Dedifferentiated amniotic fluid mesenchymal stem cell (primary cell): ENCODE measurements at regions not wholly inside any gene's neighbourhood (a gene's known extent, or its start where the extent isn't known, plus 50 kb on each side); places are given as distances from the start of the nearest gene placed in this dataset.

Source experiments
- DNase-seq: peaks from one replicate; pipeline ENCODE4 v3.0.0-alpha.2; 2016; ENCODE audit errors: extremely low spot score

GRCh38 chr6:85193339-85193738 is 256.5 kb upstream of the NT5E start:
- no peak for DNase-seq

- no peak for DNase-seq
Observed at GRCh38 chr6:85192596-85192995, 257.3 kb upstream of the NT5E start.

GRCh38 chr6:85192186-85192585 is 257.7 kb upstream of the NT5E start:
- no peak for DNase-seq

DNA sequence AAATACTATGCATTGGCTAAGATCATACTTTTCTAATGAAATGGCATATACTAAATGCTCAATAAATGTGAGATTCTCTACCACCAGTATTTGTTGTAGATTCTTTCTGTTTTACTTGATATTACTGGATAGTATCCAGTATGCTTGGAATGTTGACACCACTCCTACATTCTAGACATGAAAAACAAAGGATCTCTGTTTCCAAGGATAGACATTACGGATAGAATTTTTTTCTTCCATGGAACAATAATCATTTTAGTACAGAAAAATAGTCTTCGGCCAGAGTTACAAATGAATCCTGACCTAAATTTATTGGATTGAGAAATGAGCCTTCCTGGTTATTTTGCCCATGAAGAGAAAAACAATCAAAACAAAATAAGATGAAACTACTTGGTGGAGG is 258.2 kb upstream of the NT5E start:
- DNase-seq = no peak

GRCh38 chr6:85186546-85187175 is 263.2 kb upstream of the NT5E start:
- no peak for DNase-seq

GRCh38 chr6:85185977-85186376 is 263.9 kb upstream of the NT5E start:
- peak; percentile 45 for DNase-seq

- DNase-seq = no peak
Observed at GRCh38 chr6:85183841-85184240, 266.0 kb upstream of the NT5E start.

DNA sequence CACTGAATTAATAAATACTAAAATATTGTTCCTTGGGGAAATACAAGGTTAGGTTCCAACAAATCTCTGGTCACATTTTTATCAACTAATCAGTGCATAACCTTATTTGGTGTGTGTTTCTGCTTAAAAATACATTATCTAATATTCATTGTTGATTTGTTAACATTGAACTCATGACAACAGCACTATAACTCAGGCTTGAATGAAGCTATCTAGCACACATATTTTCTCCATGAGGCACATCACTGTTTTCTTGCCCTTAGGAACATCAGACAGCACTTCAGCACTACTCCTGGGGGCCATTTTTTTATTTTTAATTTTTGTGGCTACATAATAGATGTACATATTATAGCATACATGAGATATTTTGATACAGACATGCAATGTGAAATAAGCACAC is 277.2 kb upstream of the NT5E start:
- DNase-seq = no peak

GRCh38 chr6:85172161-85172560 is 277.7 kb upstream of the NT5E start:
- no peak for DNase-seq

- no peak for DNase-seq
Observed at GRCh38 chr6:85169189-85169588, 280.7 kb upstream of the NT5E start.

GRCh38 chr6:85168146-85168545 is 281.7 kb upstream of the NT5E start:
- no peak for DNase-seq

DNA sequence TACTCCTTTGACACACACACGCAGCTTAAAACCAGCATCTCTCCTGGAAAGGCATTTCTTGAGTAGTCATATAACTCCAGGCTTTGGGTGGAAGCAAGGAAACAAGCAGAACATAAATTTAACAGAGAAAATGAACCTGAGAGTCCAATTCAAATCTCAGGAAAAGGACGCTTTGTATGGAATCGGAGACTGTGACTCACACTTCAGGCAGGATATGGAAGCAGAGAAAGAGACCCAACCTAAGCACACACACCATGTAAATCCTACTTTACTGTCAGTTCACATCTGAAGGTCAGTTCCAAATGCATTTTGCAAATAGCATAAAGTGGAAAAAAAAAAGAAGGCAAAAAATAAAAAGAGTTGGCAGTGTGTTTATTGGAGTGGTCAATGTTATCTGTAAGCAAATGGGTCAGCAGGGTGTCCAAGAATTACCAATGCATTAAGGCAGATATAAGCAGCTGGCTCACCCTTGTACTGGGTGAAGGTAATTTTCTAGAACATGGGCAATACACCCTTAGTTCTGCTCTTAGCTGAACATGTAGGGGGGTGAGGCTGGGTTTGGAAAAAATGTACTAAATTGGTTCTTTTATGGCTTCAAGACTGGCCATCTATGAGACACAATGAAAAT is 283.7 kb upstream of the NT5E start:
- no peak for DNase-seq

- DNase-seq = no peak
Observed at GRCh38 chr6:85163156-85164080, 286.5 kb upstream of the NT5E start.

DNA sequence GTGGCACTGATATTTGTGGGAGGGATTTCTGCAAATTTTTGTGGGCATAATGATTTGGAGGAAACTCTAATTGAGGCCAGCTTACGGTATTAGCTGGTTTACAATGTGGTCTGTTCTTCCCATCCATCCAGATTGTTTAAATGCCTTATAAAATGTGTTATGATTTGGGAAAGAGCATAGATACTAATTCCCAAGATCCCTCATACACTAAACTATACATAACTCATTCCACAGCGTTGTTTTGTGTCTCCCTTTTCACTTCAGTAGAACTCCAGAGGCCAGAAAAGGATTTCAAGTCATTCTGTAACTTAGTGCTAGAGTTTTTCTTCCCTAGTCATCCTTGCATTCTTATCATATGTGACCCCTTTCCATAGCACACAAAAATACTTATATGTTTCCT is 292.6 kb upstream of the NT5E start:
- no peak for DNase-seq

GRCh38 chr6:85143676-85144075 is 306.2 kb upstream of the NT5E start:
- DNase-seq = no peak

- no peak for DNase-seq
Observed at GRCh38 chr6:85137865-85138264, 312.0 kb upstream of the NT5E start.

DNA sequence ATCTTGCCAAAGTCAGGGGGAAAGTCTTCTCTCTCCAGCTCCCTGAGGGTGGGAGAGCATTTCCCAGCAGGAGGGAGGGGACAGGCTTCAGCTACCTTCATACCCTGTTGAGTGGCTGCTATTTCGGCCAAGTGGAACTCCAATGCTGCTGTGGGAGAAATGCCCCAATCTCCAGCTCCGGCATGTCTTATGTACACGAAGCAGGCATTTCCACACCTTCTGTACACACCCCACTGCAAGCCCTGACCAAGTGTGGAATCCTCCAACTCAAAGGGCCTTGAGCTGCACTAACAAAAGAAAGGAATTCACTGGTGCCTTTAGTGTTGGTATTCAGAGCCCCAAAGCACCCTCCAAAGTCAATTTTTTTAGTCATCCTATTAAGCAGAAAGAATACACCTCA is 313.6 kb upstream of the NT5E start:
- DNase-seq = no peak

GRCh38 chr6:85135376-85136094 is 314.3 kb upstream of the NT5E start:
- no peak for DNase-seq

- no peak for DNase-seq
Observed at GRCh38 chr6:85134172-85134571, 315.7 kb upstream of the NT5E start.

- DNase-seq = no peak
Observed at GRCh38 chr6:85132091-85132490, 317.8 kb upstream of the NT5E start.

DNA sequence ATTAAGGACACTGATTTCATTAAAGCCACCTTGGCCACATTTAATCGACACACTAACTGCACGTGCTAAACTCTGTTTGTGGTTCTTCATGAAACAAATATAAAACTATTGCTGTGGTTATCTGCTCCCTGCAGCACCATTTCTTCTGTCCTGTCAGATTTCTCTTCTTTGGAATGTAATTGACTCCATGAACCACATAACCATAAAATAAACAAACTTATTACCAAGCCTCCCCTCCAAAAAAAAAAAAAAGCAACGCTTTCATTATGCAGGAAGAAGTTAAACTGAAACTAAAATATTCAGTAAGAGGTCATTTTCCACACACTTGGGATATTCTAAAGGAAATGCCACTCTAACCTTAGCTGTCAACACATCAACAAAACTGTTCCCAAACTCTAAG is 319.1 kb upstream of the NT5E start:
- no peak for DNase-seq

GRCh38 chr6:85129881-85130280 is 320.0 kb upstream of the NT5E start:
- DNase-seq = no peak
